Astrocyte of the hippocampus (primary cell): ENCODE measurements at regions not wholly inside any gene's neighbourhood (a gene's known extent, or its start where the extent isn't known, plus 50 kb on each side); places are given as distances from the start of the nearest gene placed in this dataset.
"Not testable (repeated sequence)": the region's sequence is repeated elsewhere in the genome, so short reads cannot be mapped to it uniquely, and the experiment has no call there.

Experiments used
- DNase-seq: peaks from one replicate; pipeline ENCODE4 v3.0.0; 2011; ENCODE audit warnings: low read depth, low spot score

DNA sequence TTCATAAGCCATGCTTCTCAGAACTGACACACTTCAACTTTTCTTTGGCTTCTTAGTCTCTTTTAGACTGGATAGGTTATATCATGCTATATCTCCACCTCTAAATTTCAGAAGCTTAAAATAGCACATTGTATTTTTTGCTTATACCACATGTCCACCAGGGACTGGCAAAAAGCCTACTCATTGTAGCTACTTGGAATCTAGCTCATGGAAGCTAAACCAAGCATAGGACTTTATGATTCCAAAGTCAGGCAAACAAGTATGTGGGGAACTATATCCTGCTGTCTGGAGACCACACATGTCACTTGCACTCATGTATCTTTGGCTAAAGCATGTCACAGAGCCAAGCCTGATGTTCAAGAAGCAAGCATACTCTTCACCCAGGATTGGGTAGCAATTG is 245.0 kb upstream of the RASGRP1 start:
- DNase-seq, result peak; percentile 31

DNA sequence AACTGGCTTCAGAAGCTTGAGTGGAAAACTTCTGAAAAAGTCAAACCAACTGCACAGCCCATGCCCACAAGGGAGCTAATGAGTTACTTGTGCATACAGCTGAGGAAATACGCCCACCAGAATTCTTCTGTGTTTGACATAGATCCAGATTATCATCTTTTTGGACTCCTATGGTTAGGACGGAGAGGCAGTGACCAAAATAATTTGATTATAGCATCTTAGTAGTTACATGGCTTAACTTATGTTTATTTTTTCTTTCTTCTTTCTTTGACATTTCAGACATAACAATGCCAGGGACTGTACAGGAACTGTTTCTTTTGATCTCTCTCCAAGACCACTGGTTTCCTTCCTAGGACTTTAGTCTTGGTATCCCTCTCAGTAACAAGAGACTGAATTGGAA is 246.1 kb upstream of the RASGRP1 start:
- peak; percentile 67 for DNase-seq

- DNase-seq, result not testable (repeated sequence)
Measured at GRCh38 chr15:38814254-38814653, 249.6 kb upstream of the RASGRP1 start.

DNA sequence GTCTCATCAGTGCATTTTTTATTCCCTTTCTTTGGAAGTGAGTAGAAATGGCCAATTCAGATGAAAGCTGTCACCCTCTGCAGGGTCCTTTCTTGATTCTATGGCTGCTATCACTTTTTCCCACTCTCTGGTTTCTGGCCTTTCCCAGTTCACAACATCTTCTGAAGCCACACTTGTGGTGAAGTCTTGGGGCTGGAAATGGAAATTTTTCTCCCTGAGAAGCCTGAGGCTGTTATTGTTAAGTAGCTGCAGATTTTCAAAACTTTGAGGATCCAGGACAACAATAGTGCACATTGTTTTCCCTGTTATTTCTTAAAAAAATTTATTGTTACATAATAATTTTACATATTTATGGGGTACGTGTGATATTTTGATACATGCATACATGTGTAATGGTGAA is 250.3 kb upstream of the RASGRP1 start:
- DNase-seq, result no peak

DNA sequence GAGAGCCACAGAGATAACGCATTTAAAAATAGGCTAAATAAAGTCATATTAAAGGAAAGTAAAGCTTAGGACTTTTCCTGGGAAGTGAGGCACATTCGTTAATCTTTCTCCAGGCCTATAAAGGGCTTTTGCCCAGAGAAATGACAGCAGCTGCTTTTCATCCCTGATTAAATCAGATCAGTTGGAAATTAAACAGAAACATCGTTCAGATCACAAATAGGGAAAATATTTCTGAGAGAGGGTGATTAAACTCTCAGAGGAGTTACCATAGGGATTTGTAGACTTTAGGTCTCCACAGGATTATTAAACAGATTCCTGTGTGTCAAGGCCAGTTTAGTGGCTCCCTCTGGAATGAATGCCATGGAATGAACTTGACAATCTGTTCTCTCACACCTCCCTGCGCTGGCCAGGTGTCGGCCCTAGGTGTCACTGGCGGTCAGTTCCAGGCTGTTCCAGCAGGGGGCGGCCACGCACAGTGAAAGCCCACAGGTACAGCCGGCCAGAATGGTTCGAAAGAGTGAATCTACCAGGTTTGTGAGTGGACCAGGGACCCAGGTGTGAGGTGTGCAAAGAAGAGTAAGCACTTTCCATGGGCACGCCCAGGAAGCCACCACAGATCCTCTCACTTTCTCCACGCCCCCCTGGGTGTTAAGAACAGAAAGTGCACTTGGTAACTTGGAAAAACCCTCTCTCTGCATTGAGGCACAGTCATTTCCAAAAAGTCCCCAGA is 253.0 kb upstream of the RASGRP1 start:
- DNase-seq, result peak; percentile 93

GRCh38 chr15:38818157-38818790 is 253.7 kb upstream of the RASGRP1 start:
- no peak for DNase-seq

- no peak for DNase-seq
Measured at GRCh38 chr15:38819387-38819950, 254.9 kb upstream of the RASGRP1 start.

GRCh38 chr15:38823263-38823662 is 258.6 kb upstream of the RASGRP1 start:
- DNase-seq, result no peak

GRCh38 chr15:38824719-38825118 is 260.1 kb upstream of the RASGRP1 start:
- no peak for DNase-seq

DNA sequence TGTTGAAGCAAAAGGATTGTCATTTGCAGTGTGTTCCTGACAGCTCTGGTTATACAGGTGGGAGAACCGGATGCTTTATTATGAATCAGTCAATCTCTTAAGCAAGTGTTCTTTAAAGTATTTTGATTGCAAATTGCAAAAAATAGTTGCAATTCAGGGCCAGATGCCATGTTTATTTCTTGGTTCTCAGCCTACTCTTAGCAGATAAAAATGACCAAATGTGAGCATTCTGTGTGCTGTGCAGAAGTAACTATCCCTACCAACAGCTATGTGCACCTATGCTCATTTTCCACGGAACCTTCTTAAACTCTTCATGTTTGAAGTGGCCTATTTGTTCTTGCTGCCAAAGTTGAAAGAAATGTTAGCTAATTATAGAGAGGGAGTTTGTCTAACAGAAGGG is 262.3 kb upstream of the RASGRP1 start:
- no peak for DNase-seq

DNA sequence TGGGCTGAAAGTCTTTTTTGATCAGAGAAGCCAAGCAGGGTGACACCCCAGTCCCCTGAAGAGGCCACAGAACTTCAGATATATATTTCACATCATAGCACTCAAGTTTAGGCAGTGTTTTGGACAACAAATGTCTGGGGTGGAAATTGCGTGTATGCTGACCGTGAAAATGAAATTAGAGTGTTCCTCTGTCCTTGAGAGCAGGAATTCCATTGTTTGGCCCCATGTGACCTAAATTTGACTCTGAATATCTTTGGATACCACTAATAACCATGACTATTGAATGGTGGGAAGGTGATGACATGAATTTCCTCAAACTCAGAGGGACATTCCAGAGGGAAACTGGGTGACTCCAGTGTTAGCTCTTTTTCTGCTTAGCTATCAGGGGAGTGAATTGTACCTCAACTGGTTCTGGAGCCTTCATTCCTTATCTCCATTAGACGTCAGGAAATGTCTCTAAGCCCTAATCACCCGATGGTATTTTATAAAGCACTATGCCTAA is 263.5 kb upstream of the RASGRP1 start:
- DNase-seq, result no peak

- DNase-seq, result no peak
Measured at GRCh38 chr15:38829086-38829485, 264.5 kb upstream of the RASGRP1 start.

GRCh38 chr15:38842226-38842625 is 277.6 kb upstream of the RASGRP1 start:
- no peak for DNase-seq

GRCh38 chr15:38843051-38843501 is 278.5 kb upstream of the RASGRP1 start:
- peak; percentile 58 for DNase-seq

- peak; percentile 31 for DNase-seq
Measured at GRCh38 chr15:38843736-38844590, 279.3 kb upstream of the RASGRP1 start.

GRCh38 chr15:38844736-38845135 is 280.1 kb upstream of the RASGRP1 start:
- no peak for DNase-seq

GRCh38 chr15:38846346-38846745 is 281.7 kb upstream of the RASGRP1 start:
- no peak for DNase-seq

- no peak for DNase-seq
Measured at GRCh38 chr15:38847666-38848065, 283.1 kb upstream of the RASGRP1 start.

GRCh38 chr15:38849046-38849445 is 284.4 kb upstream of the RASGRP1 start:
- DNase-seq, result no peak

GRCh38 chr15:38852188-38852587 is 287.6 kb upstream of the RASGRP1 start:
- not testable (repeated sequence) for DNase-seq

GRCh38 chr15:38853608-38854007 is 289.0 kb upstream of the RASGRP1 start:
- DNase-seq, result no peak

DNA sequence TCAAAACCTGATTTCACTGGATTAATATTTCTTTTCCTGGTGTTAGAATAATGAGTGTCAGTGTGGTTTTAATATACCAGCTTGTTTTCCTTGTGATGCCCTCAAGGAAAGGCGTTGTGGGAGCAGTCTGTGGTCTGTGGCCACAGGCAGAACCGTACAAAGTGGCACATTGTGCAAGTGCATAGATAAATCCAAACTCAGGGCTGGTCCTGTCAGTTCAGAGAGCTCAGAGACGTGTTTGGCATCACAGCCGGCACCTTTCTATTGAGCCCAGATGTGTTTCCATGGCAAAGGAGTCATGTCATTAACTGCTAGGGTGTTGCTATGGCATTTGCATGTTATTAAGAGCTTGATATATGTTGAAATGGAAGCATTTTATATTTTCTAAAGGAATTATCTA is 289.9 kb upstream of the RASGRP1 start:
- DNase-seq, result peak; percentile 47
